ENCODE measurements at regions not wholly inside any gene's neighbourhood (a gene's known extent, or its start where the extent isn't known, plus 50 kb on each side); places are given as distances from the start of the nearest gene placed in this dataset.

DNA sequence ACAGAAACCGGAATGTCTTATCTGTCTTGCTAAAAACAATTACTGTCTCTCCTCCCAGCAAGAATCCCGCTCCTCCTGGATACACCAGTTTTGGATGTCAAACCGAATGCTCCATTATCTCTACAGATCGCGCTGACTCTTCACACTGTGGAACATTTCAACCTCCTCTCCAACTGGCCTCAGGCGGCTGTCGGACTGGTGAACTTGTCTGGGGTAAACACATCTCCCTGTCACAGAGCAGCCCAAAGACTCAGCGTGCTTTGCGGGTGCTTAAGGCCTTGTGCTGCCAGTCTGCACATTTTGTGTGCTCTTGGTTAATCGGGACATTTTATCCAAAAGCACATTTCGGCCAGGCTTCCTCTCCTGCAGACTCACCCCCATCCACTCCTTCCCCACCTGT, 173.1 kb downstream of the ICOS start:
- no peak for DNase-seq (ENCODE audit: low read depth)

DNA sequence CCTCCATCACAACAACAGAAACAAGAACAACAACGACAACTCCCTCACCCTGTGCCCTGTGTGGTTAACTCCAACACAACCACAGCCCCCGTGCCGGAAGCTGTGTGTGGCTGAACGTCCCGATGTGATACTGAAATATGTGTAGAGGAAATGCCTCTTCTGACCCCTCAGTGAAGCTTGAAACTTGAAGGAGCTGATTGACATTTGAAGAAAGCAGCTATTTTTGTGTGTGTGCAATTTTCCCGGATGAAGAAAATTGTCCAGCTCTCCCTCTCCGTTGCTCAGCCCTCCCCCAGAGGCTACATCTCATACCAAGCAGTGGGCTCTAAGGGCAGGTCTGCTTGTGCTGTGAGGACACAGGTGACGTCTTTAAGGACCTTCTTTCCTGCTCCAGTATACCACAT, 173.8 kb downstream of the ICOS start:
- peak; percentile 15 for DNase-seq (ENCODE audit: low read depth)

GRCh38 chr2:204110751-204111516, 174.4 kb downstream of the ICOS start:
- no peak for DNase-seq (ENCODE audit: low read depth)

- DNase-seq (ENCODE audit: low read depth), result no peak
Measured at GRCh38 chr2:204112084-204112770, 175.7 kb downstream of the ICOS start.

DNA sequence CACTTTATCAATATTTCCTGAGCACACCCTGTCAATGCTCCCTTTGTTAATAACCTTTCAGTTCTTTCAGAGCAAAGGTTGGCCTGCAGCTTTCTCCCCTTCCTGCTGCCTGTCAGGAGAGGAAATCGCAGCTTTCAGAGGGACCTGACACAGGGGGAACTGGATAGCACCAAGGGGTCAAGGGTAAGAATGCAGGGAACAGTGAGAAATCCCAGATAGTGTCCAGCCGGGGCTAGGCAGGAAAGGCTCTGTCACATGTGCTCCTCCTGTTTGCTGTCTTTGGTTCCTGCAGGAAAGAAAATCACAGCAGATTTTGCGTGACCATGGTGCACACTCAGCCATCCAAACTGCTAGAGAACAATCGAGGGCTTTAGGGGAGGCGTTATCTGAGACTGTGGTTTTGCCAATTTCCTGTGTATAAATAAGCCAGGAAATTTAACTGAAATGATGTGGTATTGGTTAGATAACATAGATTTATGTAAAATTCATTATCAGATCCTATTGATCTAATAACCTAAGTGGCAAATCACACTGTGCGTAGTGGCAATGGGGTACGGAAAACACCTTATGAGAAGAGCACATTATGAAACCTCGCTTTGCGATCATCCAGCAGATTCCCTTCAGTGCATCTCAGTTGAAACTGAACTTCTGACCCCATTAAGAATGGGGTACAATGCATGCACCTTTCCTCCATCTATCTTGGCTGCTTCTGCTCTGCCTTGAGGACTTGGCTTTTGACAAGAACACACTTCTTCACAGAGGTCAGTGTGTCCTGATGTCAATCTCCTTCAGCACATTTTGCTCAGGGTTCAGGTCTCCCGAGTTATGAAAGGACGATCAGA, 178.0 kb downstream of the ICOS start:
- DNase-seq (ENCODE audit: low read depth), result no peak

GRCh38 chr2:204115137-204116056, 178.8 kb downstream of the ICOS start:
- DNase-seq (ENCODE audit: low read depth), result no peak

GRCh38 chr2:204116159-204116792, 179.7 kb downstream of the ICOS start:
- no peak for DNase-seq (ENCODE audit: low read depth)

DNA sequence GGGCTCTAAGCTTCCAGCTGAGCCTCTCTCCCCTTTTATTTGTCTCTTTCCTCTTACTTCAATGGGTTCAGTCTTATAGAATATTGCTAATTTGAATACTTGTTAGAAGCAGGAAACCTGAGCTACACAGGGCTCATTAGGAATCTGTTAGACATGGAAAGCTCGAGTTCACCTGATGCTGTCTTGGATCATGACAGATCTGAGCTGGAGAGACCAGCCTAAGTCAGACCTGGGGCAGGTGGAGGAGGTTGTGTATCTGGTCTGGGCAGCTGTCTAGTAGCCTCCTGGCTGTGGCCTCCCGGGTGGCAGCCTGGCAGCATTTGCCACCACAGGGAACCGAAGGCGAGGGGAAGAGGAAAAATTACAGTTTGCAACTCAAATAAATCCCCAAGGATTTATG, 185.9 kb downstream of the ICOS start:
- DNase-seq (ENCODE audit: low read depth), result no peak

DNA sequence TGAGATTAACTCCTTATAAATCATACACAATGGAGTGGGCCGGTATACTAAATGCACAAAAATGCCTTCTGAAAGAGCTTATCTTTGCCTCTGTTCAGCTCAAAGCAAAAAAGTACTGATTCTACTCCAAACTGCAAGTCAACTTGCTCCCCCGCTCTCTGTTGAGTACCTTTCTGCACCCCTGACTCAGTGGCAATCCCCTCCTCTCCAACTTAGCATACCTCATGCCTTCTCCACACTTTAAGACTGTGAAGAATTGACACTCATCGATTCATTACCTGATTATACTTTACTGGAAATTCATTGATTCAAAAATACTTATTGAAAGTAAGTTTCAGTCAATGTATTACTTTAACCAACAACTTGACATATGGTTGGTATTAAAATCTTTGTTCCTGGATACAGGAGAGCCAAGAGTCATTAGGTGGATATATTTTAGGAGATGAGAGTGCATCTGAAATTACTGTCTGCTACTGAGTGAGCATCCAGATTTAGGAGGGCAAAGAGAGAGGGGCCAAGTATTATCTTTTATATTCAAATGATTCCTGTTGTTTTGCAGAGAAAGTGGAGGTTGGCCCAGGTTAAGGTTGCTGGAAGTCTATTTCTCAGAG, 187.7 kb downstream of the ICOS start:
- DNase-seq (ENCODE audit: low read depth), result no peak

DNA sequence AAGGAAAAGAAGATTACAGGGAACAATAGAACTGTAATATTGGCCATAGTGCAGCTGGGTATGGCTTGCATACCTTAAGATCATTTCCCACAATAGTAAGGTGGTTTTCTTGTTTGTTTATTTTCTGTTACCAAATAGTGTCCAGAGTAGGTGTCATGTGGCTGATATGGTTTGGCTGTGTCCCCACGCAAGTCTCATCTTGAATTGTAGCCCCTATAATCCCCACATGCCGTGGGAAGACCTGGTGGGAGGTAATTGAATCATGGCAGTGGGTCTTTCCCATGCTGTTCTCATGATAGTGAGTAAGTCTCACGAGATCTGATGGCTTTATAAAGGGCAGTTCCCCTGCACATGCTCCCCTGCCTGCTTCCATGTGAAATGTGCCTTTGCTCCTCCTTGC, 190.1 kb downstream of the ICOS start:
- DNase-seq (ENCODE audit: low read depth), result no peak

GRCh38 chr2:204127238-204127637, 190.7 kb downstream of the ICOS start:
- DNase-seq (ENCODE audit: low read depth), result no peak

- DNase-seq (ENCODE audit: low read depth), result no peak
Measured at GRCh38 chr2:204129591-204130294, 193.2 kb downstream of the ICOS start.

DNA sequence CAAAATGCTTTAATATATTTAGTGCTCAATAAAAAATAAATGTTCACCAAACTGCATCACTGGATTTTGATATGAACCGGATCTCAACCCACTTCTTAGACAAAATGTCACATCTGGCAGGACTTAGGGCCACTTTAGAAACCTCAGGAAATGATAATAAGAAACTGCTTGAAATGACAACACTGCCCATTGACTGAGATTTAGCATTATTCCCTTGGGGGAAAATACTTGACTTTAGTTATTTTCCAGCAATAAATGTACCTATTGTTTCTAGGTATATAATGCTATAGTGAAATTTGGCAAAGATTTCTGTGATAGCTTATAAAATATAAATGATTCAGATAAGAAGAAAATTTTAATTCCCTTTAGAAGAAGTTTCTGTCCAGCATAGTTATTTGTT, 195.1 kb downstream of the ICOS start:
- no peak for DNase-seq (ENCODE audit: low read depth)

DNA sequence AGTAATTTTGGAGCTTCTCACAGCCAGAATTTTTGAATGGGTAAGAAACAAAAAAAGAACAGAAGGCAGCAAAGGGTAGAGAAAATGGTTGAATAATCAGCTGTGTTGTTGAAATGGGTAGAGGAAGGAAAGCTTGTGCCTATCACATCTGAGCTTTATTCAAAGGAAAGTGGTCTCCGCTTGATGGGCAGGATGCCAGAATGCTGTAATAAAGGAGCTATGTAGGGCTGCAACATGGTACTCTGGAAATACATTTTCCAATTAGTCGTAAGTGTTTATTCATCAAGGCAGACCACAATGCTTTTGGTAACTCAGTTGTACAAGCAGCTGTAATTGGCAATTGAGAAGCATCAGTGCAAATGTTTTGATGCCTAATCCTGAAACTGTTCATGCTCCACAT, 196.9 kb downstream of the ICOS start:
- DNase-seq (ENCODE audit: low read depth), result no peak

DNA sequence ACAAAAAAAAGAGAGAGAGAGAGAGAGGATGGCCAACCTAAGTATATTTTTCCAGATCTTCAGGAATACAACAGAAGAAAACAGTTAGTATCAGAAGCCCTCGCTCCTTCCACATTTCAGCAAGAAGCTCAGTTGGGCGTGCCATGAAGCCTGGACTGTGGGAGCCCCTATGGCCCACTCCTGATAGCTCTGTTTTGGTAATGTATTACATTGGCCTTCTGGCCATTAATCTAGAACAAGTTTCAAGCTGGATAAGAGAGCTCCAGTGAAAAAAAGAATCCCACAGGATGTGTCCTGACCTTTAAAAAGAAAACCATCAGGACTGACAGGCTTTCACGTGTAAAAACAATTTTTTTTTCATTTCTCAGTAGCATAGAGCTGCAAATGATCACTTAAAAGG, 197.9 kb downstream of the ICOS start:
- no peak for DNase-seq (ENCODE audit: low read depth)

GRCh38 chr2:204135752-204136151, 199.2 kb downstream of the ICOS start:
- DNase-seq (ENCODE audit: low read depth), result no peak

- no peak for DNase-seq (ENCODE audit: low read depth)
Measured at GRCh38 chr2:204138206-204138605, 201.6 kb downstream of the ICOS start.

- DNase-seq (ENCODE audit: low read depth), result no peak
Measured at GRCh38 chr2:204140246-204140645, 203.7 kb downstream of the ICOS start.

DNA sequence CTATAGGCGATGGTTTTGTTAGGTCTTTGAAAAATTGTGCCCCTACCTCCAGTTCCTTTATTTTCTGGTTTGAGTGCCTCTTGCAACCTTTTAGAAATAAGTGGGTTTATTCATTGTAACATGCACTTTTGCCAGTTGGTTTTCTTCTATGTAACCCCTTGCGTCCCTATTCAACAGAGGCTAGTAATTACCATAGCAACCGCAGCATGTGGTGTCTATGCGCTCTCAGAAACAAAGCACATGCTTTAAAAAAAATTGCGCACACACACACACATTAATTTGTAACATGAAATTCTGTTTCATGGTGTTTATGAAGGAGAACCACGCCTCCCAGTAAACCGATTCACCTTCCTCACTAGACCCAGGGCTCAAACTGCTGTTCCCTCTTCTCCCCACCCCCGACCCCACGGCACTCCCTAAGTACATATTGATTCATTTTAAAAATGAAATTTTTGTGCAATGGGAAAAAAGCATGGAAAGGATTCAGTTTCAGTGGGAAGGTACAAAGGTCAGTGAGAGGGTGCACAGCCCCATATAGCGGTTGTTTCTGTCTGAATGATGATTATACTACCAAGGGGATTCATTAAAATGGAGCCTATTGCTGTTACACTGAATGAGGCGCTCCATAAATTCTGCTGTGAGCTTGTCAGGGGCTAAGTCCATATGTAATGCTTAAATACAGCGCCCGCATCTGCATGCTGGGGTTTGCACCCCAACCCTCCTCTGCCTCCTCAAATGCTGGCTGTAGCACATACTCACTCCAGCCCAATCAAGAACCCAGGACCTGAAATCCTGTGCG, 206.9 kb downstream of the ICOS start:
- no peak for DNase-seq (ENCODE audit: low read depth)
